ENCODE measurements at regions not wholly inside any gene's neighbourhood (a gene's known extent, or its start where the extent isn't known, plus 50 kb on each side); places are given as distances from the start of the nearest gene placed in this dataset.
"Not testable (repeated sequence)": the region's sequence is repeated elsewhere in the genome, so short reads cannot be mapped to it uniquely, and the experiment has no call there.

DNA sequence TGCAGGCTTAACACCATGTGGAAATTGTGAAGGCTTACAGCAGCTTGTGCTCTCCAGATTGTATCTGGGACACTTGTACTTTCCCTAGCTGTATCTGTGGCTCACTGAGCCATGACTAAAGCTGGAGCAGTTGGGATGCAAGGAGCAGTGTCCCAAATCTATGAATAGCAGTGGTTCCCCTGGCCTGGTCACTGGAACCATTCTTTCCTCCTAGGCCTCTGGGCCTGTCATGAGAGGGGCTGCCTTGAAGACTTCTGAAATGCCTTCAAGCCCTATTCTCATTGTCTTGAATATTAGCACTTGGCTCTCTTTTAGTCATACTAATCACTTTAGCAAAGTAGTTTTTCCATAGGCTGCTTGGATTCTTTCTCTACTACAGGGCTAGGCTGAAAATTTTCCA, 186.8 kb upstream of the LRATD1 start:
- no peak for DNase-seq (ENCODE audit: low spot score)

DNA sequence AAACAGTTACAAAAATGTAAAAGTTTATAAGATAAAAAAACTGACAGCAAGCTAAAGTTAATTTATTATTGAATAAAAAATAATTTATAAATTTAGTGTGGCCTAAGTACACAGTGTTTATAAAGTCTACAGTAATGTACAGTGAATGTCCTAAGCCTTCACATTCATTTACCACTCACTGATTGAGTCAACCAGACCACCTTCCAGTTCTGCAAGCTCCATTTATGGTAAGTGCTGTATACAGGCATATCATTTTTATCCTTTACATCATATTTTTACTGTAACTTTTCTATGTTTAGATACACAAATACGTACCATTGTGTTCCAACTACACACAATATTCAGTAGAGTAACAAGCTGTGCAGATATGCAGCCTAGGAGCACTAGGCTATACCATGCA, 184.2 kb upstream of the LRATD1 start:
- no peak for DNase-seq (ENCODE audit: low spot score)

GRCh38 chr2:14451312-14451711, 181.2 kb upstream of the LRATD1 start:
- DNase-seq (ENCODE audit: low spot score), result no peak

- no peak for DNase-seq (ENCODE audit: low spot score)
Measured at GRCh38 chr2:14454202-14454601, 178.3 kb upstream of the LRATD1 start.

DNA sequence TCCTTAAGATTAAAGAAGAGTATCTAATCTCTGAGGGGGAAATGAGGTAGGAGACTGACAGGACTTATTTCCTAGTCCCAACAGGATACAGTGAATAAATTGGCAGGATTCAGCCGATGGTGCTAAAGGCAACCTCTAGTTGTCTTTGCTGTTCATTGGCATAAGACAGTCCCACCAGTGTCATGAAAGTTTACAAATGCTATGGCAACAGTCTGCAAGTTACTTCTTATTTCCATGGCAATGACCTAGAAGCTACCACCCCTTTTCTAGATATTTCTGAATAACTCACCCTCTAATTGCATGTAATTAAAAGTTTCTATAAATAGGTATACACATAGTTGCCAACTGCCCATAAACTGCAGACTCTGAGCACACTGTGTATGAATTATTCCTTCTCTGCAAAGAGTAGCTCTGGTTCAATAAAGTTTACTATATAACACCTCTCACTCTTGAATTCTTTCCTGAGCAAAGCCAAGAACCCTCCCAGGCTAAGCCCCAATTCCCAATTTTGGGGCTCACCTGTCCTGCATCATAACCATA, 172.7 kb upstream of the LRATD1 start:
- no peak for DNase-seq (ENCODE audit: low spot score)

GRCh38 chr2:14475994-14476393, 156.5 kb upstream of the LRATD1 start:
- DNase-seq (ENCODE audit: low spot score), result no peak

DNA sequence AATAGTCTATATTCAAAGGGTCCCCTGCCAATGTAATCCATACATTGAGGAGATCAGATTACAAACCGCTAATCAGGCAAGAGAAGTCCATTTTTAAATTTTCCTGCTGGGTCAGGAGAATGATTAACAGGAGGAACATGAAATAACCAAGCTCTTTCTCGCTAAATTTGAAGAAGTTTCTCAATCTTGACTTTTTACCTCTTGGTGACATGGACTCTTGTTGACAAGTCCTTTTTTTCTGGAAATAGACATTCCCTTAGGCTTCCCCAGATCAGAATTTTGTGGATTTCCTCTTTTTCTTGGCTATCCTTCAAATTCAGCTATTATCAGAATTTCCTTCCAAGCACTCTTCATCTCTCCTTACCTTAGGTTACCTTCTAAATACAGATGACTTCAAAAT, 153.0 kb upstream of the LRATD1 start:
- DNase-seq (ENCODE audit: low spot score), result no peak

DNA sequence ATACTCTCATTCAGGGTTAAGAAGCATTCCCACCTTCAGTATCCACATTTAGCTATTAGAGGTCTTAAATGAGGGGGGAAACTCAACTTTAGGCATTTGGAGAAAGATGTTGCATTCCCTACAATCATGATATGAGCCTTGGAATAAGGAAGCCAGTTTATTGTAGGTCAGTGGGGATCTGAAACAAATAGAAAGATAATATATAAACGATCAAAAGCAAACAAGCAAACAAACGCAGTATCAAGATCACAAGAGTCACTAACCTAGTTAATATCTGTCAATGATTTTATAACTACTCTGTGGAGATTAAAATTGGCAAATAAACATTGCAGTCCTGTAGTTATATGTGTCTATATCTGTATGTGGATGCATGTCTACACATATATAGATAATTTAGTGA, 152.4 kb upstream of the LRATD1 start:
- no peak for DNase-seq (ENCODE audit: low spot score)

DNA sequence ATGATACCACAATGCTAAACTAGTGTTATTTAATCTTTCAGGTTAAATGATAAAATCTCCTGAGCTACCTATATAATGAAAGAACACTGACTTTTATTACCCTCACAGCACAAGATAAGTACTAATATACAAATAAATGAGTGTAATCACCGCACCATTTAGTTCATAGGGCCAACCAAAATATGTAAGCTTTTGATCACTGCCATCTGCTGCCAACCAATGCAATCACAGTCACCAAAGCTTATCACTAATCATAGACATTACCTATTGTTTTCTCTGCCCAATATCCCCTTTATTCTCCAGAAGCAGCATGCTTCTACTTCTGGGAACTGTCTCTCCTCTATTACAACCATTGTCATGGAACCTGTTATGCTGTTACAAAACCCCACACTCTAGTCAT, 151.6 kb upstream of the LRATD1 start:
- DNase-seq (ENCODE audit: low spot score), result no peak

DNA sequence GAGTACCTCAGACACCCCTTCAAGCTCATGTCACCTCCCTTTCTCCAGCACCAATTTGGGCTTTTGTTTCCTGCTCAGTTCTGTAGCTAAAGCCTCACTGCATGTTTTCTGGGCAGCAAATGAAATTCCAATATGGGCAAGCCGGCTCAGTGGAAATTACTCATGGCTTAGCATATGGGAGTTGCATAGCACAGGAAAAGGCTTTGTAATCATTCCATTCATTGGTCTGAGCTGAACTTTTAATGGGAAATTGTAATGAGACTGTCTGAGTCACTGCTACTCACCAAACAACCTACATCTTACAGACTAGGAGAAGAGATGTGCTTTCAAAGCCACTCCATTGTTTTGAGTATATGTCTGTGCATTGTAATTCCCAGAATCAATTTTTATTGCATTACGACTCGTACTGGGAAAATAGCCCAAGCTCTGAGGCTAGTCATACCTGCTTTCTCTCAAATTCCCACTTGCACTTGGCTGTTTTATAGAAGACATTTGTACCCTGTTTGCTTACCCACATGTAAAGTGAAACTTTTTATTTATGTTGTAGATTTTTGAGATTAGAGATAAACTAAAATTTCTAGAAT, 139.5 kb upstream of the LRATD1 start:
- no peak for DNase-seq (ENCODE audit: low spot score)

- DNase-seq (ENCODE audit: low spot score), result no peak
Measured at GRCh38 chr2:14494759-14495158, 137.8 kb upstream of the LRATD1 start.

DNA sequence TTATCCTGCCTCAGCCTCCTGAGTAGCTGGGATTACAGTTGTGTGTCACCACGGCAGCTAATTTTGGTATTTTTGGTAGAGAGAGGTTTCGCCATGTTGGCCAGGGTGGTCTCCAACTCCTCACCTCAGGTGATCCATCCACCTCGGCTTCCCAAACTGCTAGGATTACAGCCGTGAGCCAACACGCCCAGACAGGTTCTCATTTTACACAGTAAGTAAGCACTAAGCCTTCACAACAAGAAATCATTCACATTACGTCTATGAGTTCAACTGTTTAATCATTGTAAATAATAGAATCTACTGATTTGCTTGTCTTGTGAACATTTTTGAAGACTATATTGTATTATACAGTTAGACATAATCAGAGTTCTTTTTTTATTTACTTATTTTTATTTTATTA, 131.5 kb upstream of the LRATD1 start:
- no peak for DNase-seq (ENCODE audit: low spot score)

- DNase-seq (ENCODE audit: low spot score), result not testable (repeated sequence)
Measured at GRCh38 chr2:14506955-14507354, 125.6 kb upstream of the LRATD1 start.

DNA sequence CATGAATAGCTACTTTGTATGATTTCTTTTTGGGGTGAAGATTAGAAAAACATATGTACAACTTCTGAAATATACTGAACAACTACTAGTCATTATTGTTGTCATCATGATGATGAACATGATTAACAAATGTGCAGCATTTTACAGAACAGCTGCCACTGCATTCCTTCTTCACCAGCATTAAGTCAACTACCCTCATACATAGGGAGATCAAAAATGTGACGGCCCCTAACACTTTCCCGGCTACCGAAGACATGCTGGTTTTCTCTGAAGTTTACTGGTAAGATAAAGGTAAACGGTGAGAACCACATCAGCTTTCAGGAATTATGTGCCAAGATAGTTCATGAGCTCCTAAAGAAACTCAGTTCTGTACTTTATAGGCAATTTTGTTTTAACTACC, 121.0 kb upstream of the LRATD1 start:
- DNase-seq (ENCODE audit: low spot score), result no peak

- DNase-seq (ENCODE audit: low spot score), result no peak
Measured at GRCh38 chr2:14513903-14514302, 118.6 kb upstream of the LRATD1 start.

DNA sequence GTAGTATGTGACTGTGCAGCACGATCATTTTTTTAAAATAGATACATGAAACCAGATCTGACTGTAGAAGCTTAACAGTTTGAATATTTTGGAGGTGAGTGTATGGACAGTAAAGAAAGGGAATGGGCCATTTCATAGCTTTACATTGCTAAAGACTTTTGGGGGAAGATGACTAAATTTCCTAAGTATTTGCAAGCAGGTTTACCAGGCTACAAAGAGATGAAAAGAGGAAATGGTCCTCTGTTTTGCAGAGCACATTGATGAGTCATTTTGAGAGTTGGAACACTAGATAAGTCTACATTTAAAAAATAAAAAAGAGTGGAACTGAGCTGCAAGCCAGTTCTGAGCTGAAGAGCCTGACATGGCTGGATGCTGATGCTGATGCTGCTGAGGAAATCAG, 115.7 kb upstream of the LRATD1 start:
- no peak for DNase-seq (ENCODE audit: low spot score)

GRCh38 chr2:14517731-14518130, 114.8 kb upstream of the LRATD1 start:
- DNase-seq (ENCODE audit: low spot score), result no peak

GRCh38 chr2:14520385-14520945, 112.1 kb upstream of the LRATD1 start:
- DNase-seq (ENCODE audit: low spot score), result no peak

DNA sequence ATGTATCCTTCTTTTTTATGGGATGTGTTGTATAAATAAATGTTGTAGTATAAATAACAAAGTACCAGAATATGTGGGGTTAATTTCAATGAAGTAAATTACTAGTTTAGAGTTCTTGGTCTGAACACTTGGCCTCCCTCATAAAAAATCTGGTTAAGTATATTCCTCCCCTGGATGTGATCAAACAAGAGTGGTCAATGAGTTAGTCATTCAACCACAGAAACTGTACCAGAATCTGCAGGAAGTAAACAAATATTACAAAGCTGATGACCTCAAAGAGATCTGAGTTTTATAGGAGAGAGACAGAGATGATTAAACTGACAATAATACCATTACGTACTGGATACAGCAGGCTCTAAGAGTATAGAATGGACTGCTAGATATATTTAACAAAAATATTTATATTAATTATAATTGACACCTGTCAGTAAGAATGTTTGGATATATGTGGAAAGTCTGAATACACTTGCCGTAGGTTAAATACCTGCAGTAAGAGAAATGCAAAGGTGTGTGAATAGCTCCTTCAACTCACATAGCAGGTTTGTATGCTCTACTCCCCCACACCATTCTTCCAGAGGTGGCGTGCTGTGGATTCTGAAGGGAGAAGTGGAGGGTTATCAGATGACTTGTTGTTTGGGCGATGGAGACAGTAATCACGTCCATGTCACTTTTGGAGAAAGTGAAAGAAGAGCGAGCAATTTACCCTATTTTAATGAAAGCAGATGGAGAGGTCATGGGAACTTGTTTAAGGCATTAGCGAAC, 108.3 kb upstream of the LRATD1 start:
- DNase-seq (ENCODE audit: low spot score), result no peak

GRCh38 chr2:14524803-14525080, 107.8 kb upstream of the LRATD1 start:
- no peak for DNase-seq (ENCODE audit: low spot score)

GRCh38 chr2:14530506-14530905, 102.0 kb upstream of the LRATD1 start:
- no peak for DNase-seq (ENCODE audit: low spot score)

- DNase-seq (ENCODE audit: low spot score), result no peak
Measured at GRCh38 chr2:14533131-14533757, 99.3 kb upstream of the LRATD1 start.

DNA sequence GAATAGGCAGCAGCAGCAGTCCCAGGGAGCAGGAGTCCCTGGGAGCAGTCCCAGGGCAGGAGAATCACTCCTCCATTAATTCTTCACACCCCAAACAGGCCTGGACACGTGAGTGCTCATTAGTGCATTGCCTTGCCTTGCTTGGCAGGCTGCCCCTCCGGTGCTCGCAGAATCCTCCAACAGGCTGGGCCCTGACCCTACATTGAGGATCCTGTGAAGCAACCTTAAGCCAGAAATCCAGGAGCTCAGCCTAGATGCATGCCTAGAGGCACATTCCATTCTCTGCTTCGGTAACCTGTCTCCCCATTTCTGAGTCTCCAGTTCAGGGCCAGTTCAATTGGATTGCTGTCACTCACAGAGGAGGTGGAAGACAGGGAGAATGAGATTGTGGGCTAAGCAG, 97.4 kb upstream of the LRATD1 start:
- no peak for DNase-seq (ENCODE audit: low spot score)

All from D341Med (cell line).